ENCODE measurements at regions not wholly inside any gene's neighbourhood (a gene's known extent, or its start where the extent isn't known, plus 50 kb on each side); places are given as distances from the start of the nearest gene placed in this dataset.

GRCh38 chr7:46928719-46929118, 653.2 kb downstream of the TNS3 start (continued):
- no peak for TF ChIP-seq GABPA (IDR thresholded peaks at IDR 0.05; ENCODE audit: borderline replicate concordance, insufficient read depth, low read length)
- TF ChIP-seq SIX5 (IDR thresholded peaks at IDR 0.05; ENCODE audit: low read depth, low read length) = no peak
- no peak for TF ChIP-seq TBP (IDR thresholded peaks at IDR 0.05; ENCODE audit: low read depth, low read length)
- TF ChIP-seq ASH2L (IDR thresholded peaks at IDR 0.05; ENCODE audit: low read length) = no peak
- no peak for TF ChIP-seq RNF2 (IDR thresholded peaks at IDR 0.05; ENCODE audit: borderline replicate concordance, low read depth, low read length, missing control alignments, poor library complexity, severe bottlenecking)
- TF ChIP-seq ZNF274 (IDR thresholded peaks at IDR 0.05; ENCODE audit: borderline replicate concordance, extremely low read depth, low read length) = no peak
- TF ChIP-seq CBX5 (IDR thresholded peaks at IDR 0.05; ENCODE audit: low read depth, low read length) = no peak

Data from H1 (cell line).